ENCODE measurements at regions not wholly inside any gene's neighbourhood (a gene's known extent, or its start where the extent isn't known, plus 50 kb on each side); places are given as distances from the start of the nearest gene placed in this dataset.

GRCh38 chr12:58369576-58369975, 428.2 kb downstream of the ATP23 start:
- peaks cover 0 to 15% of the 10 kb centered on the region in 2 experiments; a peak in 2 of 4 replicates for H3K4me1 ChIP-seq (ENCODE audit: control insufficient read depth in 1 of 2, insufficient read depth in 2 of 2, low read depth in 1 of 2, low read length in 1 of 2)
- no peak for DNase-seq
- POLR2A ChIA-PET: no interaction called here
- H3K4me3 ChIP-seq (ENCODE audit: low read depth in 2 of 2, low read length in 1 of 2): no peak overlapping the region
- no peaks in the 10 kb centered on the region for H3K9me2 ChIP-seq
- H3F3A ChIP-seq (replicated peaks; ENCODE audit: insufficient read depth): peaks cover 6% of the 10 kb centered on the region
- no peak overlapping the region for H3K9ac ChIP-seq
- CTCF ChIA-PET: interaction anchor here (0.7 kb wide), 1 partner anchor 22 kb away, joined by 4 read pairs; no protein-coding TSS in a partner anchor
- H3K36me3 ChIP-seq (replicated peaks in 1 of 2; ENCODE audit: control insufficient read depth in 1 of 2, insufficient read depth in 2 of 2, low read length in 1 of 2): no peaks in the 10 kb centered on the region
- no peaks in the 10 kb centered on the region for H3K27me3 ChIP-seq (ENCODE audit: insufficient read depth)
- 9% methylated on average over 3 of the region's 3 CpGs for WGBS (ENCODE audit: low lambda C conversion rate)
- TF ChIP-seq YY1 (IDR thresholded peaks at IDR 0.05; ENCODE audit: low read depth): no peak
- TF ChIP-seq ZBTB33 (IDR thresholded peaks at IDR 0.05; ENCODE audit: borderline replicate concordance, low read depth): no peak
- TF ChIP-seq USF1 (IDR thresholded peaks at IDR 0.05; ENCODE audit: borderline replicate concordance, low read depth): no peak
- H3K27ac ChIP-seq (ENCODE audit: low read depth in 2 of 2, low read length in 1 of 2): no peak overlapping the region
- no peaks in the 10 kb centered on the region for H3K79me2 ChIP-seq (ENCODE audit: insufficient read depth)
- no peaks in the 10 kb centered on the region for H4K20me1 ChIP-seq (ENCODE audit: insufficient read depth)
- no peak overlapping the region for H3K4me2 ChIP-seq
- no peak overlapping the region; the same call in 1 of the 2 replicates for H2AFZ ChIP-seq (ENCODE audit: low read depth)
- H3K9me3 ChIP-seq: no peaks in the 10 kb centered on the region

- Histone ChIP-seq H3K9ac (no peak overlapping the region), H3K27ac (ENCODE audit: low read depth in 2 of 2, low read length in 1 of 2) (no peak overlapping the region), H4K20me1 (ENCODE audit: insufficient read depth) (no peaks in the 10 kb centered on the region), H3F3A (replicated peaks; ENCODE audit: insufficient read depth) (no peaks in the 10 kb centered on the region), H3K4me2 (no peak overlapping the region), H3K36me3 (replicated peaks in 1 of 2; ENCODE audit: control insufficient read depth in 1 of 2, insufficient read depth in 2 of 2, low read length in 1 of 2) (no peaks in the 10 kb centered on the region), H3K4me1 (ENCODE audit: control insufficient read depth in 1 of 2, insufficient read depth in 2 of 2, low read depth in 1 of 2, low read length in 1 of 2) (peaks cover 0 to 5% of the 10 kb centered on the region in 2 experiments; a peak in 1 of 4 replicates), H3K9me2 (no peaks in the 10 kb centered on the region), H3K4me3 (ENCODE audit: low read depth in 2 of 2, low read length in 1 of 2) (no peak overlapping the region), H3K9me3 (no peaks in the 10 kb centered on the region), H2AFZ (ENCODE audit: low read depth) (no peak overlapping the region), H3K79me2 (ENCODE audit: insufficient read depth) (no peaks in the 10 kb centered on the region), H3K27me3 (ENCODE audit: insufficient read depth) (no peaks in the 10 kb centered on the region)
- WGBS (ENCODE audit: low lambda C conversion rate): 23% methylated on average over 3 of the region's 3 CpGs
- TF ChIP-seq NFIC (IDR thresholded peaks at IDR 0.05; ENCODE audit: borderline replicate concordance): no peak
- TF ChIP-seq CHD2 (IDR thresholded peaks at IDR 0.05; ENCODE audit: low read length, partially characterized antibody): no peak
- no peak for TF ChIP-seq YY1 (IDR thresholded peaks at IDR 0.05; ENCODE audit: low read depth)
- CTCF ChIA-PET: interaction anchor here (1.1 kb wide), 1 partner anchor 26 kb away, joined by 5 read pairs; no protein-coding TSS in a partner anchor
- POLR2A ChIA-PET: no interaction called here
- no peak for DNase-seq
These were observed 430.9 kb downstream of the ATP23 start for GRCh38 chr12:58372298-58372697.

- POLR2A ChIA-PET: no interaction called here
- no peak for DNase-seq
- WGBS (ENCODE audit: low lambda C conversion rate): 33% methylated on average over 2 of the region's 2 CpGs
These were observed 436.7 kb downstream of the ATP23 start for GRCh38 chr12:58378028-58378427.

More at GRCh38 chr12:58378028-58378427, 436.7 kb downstream of the ATP23 start:
- CTCF ChIA-PET: no interaction called here
- H3F3A ChIP-seq (replicated peaks; ENCODE audit: insufficient read depth): no peaks in the 10 kb centered on the region
- H4K20me1 ChIP-seq (ENCODE audit: insufficient read depth): no peaks in the 10 kb centered on the region
- H3K9me2 ChIP-seq: no peaks in the 10 kb centered on the region
- no peak overlapping the region for H3K9ac ChIP-seq
- H3K27ac ChIP-seq (ENCODE audit: low read depth in 2 of 2, low read length in 1 of 2): no peak overlapping the region
- no peak overlapping the region for H3K4me2 ChIP-seq
- H2AFZ ChIP-seq (ENCODE audit: low read depth): no peak overlapping the region
- H3K27me3 ChIP-seq (ENCODE audit: insufficient read depth): no peaks in the 10 kb centered on the region
- no peaks in the 10 kb centered on the region for H3K4me1 ChIP-seq (ENCODE audit: control insufficient read depth in 1 of 2, insufficient read depth in 2 of 2, low read depth in 1 of 2, low read length in 1 of 2)
- no peak for TF ChIP-seq YY1 (IDR thresholded peaks at IDR 0.05; ENCODE audit: low read depth)
- TF ChIP-seq IRF3 (IDR thresholded peaks at IDR 0.05; ENCODE audit: low read depth, low read length): no peak
- TF ChIP-seq TEAD4 (IDR thresholded peaks at IDR 0.05; ENCODE audit: borderline replicate concordance, insufficient read depth): no peak
- TF ChIP-seq EP300 (IDR thresholded peaks at IDR 0.05; ENCODE audit: borderline replicate concordance in 1 of 2, low read depth in 1 of 2, low read length in 1 of 2): no peak
- TF ChIP-seq FOXM1 (IDR thresholded peaks at IDR 0.05; ENCODE audit: low read depth): no peak
- no peak for TF ChIP-seq RCOR1 (IDR thresholded peaks at IDR 0.05; ENCODE audit: low read length)
- no peak for TF ChIP-seq NRF1 (IDR thresholded peaks at IDR 0.05; ENCODE audit: low read depth, low read length)
- TF ChIP-seq FOXJ3 (CRISPR knock-in tag; IDR thresholded peaks at IDR 0.05): no peak
- TF ChIP-seq MAX (IDR thresholded peaks at IDR 0.05; ENCODE audit: low read depth): no peak
- no peak overlapping the region for H3K4me3 ChIP-seq (ENCODE audit: low read depth in 2 of 2, low read length in 1 of 2)
- no peaks in the 10 kb centered on the region for H3K36me3 ChIP-seq (replicated peaks in 1 of 2; ENCODE audit: control insufficient read depth in 1 of 2, insufficient read depth in 2 of 2, low read length in 1 of 2)
- H3K9me3 ChIP-seq: no peaks in the 10 kb centered on the region
- H3K79me2 ChIP-seq (ENCODE audit: insufficient read depth): no peaks in the 10 kb centered on the region
